GM18867 (cell line): ENCODE measurements at regions not wholly inside any gene's neighbourhood (a gene's known extent, or its start where the extent isn't known, plus 50 kb on each side); places are given as distances from the start of the nearest gene placed in this dataset.

Experiments
- ATAC-seq: cut with Tn5 transposase; IDR thresholded peaks from one replicate; pipeline ENCODE4 v1.9.1; 2021; ENCODE audit warnings: mild to moderate bottlenecking, moderate library complexity; ENCODE audit not compliant: unreplicated experiment

DNA sequence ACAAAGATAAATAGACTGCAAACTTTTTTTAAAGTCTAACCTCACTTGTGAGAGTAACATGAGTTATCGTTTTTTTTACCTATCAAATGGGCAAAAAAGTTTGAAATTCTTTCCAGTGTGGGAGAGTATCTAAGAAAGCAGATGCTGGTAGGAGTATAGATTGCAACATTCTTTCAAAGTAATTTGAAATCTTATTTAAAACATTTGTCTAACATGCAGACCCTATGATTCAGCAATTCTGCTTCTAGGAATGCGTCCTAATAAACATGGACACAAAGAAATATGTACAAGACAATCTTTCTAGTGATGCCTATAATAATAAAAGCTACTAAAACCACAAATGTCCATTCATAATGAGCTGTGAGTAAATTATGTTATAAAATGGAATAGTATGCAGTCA is 110.4 kb upstream of the TMCC3 start:
- no peak for ATAC-seq

DNA sequence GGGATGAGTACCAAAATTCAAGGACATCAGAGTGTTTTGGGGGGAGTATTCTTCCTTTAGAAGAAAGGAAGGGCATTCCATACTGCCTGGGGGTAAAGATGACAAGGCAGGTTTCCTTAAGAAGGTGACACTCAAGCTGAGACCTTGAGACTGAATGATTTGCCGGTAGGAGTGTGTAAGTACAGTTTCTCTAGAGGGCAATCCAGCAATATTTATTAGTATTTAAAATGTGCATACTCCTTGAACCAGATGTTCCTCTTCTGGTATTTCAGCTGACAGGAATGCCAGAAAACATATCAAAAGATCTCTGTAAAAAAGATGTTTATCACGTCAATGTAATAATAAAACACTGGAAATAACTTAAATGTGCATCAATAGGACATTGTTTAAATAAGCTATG is 106.4 kb upstream of the TMCC3 start:
- ATAC-seq = no peak

DNA sequence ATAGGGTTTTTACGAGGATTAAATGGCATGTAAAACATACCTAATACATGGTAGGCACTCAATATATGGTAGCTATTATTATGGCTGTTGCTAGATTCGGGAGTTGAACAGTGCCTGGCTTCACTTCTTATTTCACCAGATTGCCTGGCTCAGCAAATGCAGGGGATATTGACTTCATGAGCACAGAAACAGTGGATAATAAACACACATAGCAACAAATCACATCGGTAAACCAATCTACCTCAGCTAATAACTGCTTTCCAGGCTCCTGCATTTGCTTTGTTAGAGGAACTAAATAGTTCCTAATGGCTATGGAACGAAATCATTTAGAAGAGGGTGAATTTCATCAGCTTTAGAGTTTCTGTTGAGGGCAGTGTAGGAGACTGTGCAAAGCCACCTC is 105.2 kb upstream of the TMCC3 start:
- no peak for ATAC-seq

DNA sequence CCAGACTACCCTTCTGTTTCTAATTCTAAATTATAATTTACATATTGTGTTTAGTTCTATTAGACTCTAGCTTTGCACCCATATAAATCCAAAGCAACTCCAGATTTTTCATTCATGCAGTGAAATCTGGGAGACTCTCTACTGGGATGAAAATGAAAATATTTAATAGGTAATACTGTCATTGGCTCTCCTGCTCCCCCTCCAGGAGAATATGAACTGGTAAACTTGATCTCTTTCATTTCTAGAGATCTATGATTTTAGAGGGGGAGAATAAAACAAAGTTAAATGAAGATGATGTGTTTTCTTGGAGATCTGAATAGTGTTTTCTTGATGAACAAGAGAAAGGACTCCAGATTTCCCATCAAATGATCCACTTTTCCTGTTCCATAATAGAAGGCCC is 104.3 kb upstream of the TMCC3 start:
- no peak for ATAC-seq

DNA sequence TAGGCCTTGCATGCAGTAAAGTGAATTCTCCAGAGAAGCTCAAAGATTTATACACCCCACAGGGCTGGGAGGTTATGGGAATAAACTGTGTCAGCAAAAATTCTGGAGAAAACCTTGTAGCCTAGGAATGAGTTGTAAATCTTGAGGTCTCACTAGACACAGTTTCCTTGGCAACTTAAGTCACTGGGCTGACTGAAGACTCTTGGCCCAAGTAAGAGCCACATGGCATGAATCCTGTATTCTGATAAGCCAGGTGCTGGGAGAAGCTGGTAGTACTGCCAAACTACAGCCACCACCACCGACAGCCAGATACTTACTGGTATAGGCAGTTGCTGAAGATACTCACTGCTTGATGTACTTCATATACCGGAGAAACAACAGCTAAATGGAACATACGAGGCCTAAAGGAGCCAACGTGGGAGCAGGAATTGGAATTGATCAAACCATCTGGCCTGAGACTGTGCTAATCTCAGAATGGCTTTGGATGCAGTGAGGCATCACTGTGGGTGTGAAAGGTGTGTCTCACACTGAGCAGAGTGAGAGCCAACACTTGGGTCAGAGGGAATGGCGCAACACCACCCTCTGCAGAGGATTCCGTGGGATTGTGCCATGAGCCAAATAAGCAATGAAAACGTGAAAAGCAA is 102.8 kb upstream of the TMCC3 start:
- no peak for ATAC-seq

DNA sequence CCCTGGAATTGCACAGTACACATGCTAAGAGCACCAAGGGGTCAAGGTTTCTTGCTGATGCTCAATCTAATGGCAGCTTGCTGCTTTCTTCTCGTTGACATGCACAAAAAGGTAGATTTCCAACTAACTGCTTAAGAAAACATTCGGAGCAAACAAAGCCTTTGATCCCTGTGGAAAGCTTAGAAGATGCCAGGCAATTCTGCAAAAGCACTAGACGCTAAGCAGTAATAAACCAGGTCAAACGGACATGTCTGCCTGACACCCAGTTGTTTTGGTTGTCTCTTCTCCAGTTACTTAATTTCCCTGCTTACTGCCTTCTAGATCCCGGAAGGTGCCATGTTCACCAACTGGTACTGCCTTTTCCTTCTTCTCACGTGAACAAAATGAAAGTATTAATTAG is 100.5 kb upstream of the TMCC3 start:
- no peak for ATAC-seq

DNA sequence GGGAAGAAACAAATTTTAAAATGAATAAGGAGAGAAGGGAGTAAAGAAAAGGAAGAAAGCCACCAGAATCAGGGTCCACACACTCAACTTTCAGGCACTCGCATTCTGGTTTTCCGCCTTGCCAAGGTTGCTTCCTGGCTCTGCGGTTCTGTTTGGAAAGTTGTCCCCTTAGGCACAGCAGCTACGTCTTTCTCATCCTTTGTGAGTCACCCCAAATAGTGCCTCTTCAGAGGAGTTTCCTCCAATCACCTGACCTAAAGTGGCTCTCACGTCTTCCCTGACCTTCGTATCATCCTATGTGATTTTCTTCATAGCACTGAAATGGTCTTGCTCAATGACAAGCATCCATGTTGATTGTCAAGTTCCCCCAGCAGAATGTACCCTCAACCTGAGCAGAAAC is 99.5 kb upstream of the TMCC3 start:
- no peak for ATAC-seq

DNA sequence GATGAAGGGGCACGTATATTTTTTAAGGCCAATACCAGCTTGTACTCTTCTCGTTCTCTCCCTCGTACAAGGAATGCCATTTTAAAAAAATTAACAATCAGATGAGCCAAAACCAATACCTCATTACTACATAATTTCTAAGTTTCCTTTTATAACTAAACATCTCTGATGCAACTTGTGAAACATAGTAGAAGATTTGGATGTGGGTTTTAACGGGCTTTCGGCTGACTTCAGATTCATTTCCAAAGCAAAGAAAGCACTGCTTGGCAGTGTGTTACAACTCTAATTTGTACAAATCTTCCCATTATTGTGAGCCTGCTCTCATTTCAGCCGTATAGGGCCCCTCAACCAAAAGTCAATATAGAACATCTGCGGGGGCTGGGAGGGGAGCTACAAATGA is 99.1 kb upstream of the TMCC3 start:
- no peak for ATAC-seq

DNA sequence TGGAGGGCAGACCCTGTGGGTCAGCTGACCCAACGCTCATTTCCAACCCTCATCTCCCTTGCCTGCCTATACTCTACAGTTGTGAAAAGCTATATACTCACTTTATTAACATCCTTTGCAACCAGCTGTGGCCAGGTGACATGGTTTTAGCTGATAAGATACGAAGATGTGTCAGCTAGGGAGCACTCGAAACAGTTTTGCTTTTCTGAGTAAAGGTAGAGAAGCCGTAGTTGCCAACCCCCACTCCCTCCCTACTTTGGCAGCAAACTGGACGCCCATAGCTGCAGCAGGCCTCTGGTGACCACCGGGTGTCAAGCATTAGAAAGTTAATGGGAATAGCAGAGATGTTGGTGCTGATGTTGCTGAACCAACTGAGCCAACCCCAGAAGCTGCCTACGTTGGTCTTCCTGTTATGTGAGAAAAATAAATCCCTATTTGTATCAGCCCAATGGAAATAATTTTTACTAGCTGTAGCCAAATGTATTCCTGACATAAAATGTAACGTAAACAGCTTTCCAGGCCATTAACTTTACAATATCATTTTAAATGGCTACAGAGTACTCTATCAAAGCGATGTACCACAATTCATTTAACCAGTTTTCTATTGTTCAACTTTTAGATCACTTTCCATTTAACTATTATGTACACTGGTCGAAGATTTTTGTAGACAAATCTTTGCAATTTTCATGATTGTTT is 98.5 kb upstream of the TMCC3 start:
- ATAC-seq = no peak

DNA sequence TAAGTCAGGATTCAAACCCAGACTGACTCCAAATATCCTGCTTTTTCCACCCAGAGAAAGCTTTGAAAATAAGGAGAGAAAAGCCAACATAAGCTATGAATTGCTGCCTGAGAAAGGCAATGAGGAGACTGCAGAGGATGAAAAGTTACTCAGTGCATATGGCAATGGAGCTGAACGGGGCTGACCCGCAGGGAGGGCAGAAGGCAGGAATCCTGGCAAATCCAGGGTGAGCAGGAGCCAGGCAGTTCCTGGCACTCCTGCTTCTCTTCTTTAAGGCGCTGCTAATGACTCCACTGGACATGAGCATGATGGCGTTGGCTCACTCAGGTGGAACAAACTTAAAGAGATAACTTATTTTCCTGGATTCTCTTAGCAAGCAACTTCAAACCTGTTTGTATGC is 95.2 kb upstream of the TMCC3 start:
- no peak for ATAC-seq

DNA sequence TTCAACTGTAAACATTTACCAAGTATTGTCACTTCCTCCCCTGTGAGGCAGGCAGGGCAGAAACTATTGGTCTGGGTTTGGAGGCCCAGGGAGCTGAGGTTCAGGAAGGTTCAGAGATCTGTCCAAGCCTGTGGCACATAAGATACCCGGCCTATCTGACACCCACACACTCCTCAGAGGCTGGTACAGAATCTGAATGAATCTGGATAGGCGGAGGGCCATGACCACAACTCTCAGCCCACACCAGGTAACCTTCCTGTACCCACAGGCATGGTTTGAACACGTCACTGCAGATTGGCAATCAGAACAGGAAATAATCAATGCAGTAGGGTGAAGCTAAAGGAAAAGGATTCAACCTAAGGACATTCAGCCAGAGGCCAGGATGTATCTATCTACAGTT is 92.8 kb upstream of the TMCC3 start:
- ATAC-seq = no peak

DNA sequence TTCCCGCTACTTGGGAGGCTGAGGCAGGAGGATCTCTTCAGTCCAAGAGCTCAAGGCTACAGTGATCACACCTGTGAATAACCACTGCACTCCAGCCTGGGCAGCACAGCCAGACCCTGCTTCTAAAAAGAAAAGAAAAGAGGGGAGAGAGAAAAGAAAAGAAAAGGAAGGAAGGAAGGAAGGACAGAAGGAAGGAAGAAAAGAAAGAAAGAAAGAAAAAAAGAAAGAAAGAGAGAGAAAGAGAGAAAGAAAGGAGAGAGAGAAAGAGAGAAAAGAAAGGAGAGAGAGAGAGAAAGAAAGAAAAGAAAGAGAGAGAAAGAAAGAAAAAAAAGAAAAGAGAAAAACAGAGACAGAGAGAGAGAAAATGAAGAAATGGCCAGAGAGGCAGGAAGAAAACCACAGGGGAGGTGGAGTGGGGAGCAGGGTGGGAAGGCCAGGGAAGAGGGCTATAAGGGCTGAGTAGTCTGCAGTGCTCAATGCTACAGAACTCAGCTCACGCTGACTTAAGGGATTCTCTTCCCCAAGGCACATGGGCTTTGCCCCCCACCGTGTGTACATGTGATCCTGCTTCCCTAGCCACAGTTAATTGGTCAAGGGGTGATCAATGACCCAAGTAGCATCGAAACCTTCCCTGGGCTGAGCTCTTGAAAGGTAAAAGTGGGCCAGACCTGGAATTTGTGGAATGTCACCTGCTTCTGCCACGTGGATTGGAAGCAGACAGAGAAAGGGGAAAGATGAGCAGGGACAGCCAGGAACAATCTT is 90.4 kb upstream of the TMCC3 start:
- ATAC-seq = no peak

DNA sequence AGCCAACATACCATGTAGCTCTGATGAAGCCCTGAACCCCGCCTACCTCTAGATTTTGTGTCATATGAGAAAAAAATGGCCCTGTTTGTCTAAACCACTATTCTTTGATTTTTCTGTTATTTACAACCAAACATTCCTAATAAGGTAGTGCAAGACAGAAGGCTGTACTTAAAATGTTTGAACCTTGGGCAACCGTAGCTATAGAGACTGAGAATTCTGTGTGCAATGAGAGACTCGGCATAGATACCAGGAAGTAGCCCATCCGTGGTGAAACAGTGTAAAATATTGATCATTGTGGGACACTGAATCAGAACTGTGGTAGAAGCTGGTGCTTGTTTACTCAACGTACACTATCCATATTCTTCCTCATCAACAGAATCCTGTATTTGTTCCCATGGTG is 86.5 kb upstream of the TMCC3 start:
- ATAC-seq = no peak

DNA sequence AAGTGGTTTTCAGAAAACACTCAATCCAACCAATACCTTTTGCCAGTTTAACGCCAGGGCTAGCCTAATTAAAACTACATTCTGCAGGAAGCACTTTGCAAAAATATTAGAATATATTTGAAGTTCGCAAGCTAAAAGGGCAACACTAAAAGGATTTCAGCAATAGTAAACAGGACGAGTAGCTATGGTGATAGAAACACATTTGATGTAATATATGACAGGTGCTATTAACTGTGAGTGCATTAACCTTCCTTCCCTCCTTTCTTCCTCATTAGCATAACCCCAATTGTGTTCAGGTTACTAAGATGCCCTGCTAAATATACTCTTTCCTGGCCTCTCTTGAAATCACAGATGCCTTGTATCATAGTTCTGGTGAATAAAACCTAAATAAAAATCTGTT is 85.6 kb upstream of the TMCC3 start:
- ATAC-seq = no peak

DNA sequence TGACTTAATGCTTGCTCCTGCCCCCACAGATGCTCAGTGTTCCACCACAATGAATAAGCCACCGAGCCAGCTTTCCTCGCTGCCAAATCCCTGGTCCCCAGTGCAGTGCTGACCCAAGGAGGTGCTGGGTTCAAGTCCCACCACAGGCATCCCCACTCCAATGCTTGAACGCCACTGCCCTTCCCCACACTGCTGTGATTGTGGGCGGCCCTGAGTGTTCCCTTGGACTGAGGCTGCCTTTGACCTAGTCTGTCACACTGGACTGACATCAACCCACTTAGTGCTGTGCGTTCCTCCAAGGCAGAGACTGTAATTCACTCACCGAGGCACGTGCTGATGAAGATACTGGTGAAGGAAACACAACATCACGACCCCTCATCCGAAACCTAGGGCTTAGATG is 83.4 kb upstream of the TMCC3 start:
- no peak for ATAC-seq

DNA sequence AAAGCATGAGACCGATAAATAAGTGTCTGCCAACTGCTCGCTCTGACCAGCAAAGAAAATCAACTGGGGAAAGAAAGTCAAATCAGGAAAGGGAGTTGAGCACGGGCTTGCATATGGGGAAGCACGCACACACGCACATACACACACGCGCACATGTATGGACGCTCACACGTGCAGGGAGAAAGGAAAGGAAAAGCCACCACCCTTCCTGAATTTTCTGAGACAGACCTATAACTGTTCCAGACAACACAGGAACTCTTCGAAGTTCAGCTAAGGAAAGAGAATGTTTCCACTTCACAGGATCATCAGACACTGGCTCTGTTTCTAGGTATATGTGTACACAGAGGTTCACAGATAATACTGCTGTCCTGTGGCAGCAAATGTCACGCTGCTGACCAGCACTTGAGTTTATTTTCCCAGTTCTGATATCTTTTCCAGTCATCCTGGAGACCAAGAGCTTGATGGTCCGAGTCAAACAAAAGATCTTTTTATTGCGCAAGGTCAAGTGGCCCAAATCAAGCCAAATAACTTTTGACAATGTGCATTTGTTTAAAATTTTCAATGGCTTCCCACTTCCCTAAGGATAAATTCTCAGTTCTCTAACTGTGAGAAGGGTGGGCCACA is 82.1 kb upstream of the TMCC3 start:
- ATAC-seq = no peak

DNA sequence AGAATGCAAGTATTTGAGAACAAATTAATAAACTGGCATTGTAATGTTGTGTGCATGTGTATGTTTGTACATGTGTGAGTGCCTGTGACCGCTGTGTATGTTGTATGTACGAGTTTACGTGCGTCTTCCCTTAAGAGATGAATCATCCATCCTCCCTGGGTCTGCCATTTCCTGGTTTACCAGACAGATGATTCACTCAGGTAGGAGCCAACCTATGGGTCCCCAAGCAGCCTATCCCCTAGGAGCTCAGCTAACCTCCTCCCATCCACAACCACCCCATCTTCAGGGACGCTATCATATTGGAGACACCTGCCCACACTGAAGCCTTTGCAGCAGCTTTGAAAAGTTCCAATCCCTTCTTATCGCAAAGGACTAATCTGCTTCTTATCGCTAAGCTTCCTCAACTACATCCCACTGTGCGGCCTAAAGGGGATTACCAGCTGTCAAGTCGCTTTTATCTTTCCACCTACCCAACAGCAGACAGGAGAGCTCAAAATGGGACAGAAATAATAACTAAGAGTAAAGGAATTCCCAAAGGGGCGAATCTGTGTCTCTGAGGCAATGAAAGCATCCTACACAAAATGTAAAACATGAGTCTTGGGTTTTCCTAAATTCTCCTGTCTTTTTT is 81.5 kb upstream of the TMCC3 start:
- ATAC-seq = no peak

DNA sequence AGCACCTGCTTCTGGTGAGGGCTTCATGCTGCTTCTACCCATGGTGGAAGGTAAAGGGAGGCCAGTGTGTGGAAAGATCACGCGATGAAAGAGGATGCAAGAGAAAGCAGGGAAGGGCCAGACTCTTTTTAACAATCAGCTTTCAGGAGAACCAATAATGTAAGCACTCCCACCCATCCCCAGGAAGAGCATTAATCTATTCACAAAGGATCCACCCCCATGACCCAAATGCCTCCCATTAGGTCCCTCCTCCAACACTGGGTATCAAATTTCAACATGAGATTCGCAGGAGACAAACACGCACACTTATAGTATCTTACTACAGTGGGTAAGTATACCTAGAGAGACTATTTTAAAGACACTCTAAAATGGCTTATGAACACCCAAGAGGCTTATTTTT is 80.5 kb upstream of the TMCC3 start:
- no peak for ATAC-seq

DNA sequence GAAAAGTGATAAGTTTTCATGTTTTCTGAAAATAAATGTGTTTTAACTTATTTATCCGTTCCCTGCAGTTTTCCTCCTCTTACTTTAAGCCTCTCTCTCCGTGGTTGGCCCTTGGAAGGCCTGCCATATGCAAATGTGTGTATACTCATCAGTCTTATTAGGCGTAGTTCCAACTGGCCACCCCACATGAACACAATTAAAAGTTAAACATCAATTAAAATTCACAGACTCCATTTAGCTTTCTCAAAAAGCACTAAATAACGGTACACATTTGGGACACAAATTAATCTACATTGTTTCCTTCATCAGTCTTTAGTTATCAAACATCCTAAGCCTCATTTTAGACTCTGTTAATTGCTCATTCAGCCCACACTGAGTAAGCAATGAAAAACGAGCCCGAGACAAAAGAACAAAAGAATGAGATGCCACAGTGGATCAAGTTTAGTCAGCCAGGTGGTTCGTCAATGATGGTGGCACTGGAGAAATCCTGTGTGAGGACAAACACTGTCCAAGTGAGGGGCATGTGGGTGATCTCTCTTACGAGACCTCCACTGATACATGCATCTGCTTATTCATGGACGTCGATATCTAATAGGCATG is 76.0 kb upstream of the TMCC3 start:
- ATAC-seq = no peak

DNA sequence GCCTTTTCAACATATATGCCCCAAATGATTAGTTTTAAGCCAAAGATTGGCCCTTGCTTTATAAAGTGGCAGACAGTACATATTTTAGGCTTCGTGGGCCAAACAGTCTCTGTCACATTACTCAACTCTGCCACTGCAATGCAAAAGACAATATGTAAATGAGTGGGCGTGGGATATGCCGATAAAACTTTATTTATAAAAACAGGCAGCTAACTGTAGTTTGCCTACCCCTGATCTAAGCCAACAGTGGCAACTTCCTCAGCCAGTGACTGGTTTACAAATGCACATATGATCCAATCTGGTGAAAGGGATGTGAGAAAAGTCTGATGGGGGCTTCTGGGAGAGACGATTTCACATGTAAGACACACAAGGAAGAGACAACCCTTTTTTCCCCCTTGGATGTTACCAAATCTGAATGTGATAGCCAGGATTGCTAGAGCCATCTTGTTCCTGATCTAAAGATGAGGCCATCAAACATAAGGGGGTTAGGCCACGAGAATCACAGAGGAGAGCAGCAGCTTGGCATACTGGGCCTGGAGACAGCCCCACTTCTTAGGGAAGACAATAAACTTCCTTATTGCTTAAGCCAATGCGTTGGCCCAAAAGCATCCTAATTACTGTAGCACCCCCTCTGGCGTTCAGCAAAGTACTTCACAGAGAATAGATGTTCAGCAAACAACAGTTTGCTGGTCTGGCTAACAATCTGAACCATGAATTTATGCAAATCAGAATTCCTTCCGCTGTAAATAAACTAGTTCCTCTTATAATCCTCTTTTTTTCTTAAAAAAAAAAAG is 75.2 kb upstream of the TMCC3 start:
- ATAC-seq = no peak
